NCI-H748 treated with DMSO at 0.1 percent for 48 hours (cell line): ENCODE measurements at regions not wholly inside any gene's neighbourhood (a gene's known extent, or its start where the extent isn't known, plus 50 kb on each side); places are given as distances from the start of the nearest gene placed in this dataset.

ENCODE experiments used
- DNase-seq: peaks from one replicate; lab custom pipeline; 2025; lab: John Stamatoyannopoulos, UW

- no peak for DNase-seq
Observed at GRCh38 chr5:33324667-33325307, 116.0 kb upstream of the TARS1 start.

- DNase-seq = no peak
Observed at GRCh38 chr5:33328818-33329217, 111.9 kb upstream of the TARS1 start.

DNA sequence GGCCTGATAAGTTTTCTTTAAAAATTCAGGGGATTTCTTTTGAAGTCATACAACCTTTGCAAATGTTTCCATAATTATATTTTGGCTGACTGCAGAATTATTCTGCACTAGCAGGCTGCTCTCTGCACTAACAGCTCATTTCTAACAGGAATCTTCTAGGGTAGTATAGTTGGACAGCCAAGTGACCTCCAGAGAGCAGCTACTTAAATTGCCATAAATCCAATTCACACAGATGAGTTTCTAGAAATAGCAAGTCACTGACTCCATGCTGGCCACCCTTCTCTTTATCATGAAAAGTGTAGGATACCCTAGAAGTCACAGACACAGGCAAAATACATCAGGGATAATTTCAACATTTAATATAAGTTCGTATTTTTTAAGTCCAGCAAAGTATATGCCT lies 110.9 kb upstream of the TARS1 start:
- no peak for DNase-seq

DNA sequence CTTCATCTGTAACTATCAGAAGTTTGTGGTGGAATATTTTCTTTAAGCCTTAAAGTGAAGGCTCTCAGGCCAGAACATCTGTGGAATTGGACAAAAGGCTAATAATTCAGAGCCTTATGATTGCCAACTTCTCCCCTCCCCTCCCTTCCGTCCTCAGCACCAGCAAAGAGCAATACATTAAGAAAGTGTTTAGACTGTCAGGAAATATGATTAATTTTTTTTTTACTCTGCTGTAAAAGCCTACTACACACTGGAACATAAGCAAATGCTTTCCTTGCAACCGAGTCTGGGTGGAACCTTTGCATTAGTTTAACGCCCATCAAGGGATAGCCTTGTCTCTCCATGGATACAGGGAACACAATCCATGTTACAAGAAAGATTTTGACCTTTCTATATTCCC lies 110.3 kb upstream of the TARS1 start:
- no peak for DNase-seq

GRCh38 chr5:33330992-33331391 lies 109.8 kb upstream of the TARS1 start:
- DNase-seq = no peak

DNA sequence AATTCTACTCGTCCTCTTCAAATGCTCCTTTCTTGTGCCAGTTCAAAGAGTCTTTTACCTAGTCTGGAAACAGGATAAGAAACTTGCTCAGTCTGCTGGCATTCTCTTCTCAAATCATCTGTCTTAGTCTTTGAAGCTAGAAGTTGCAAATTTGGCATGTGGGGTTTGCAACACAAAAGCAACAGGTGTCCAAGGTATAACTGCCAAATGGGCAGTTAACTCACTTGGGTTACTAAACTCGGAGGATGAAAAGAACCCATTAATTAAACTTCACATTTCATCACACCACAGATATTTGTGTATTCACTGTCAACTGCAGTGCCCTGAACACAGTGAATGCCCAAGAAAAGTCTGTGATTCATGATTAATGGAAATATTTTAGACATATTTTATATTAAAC lies 108.0 kb upstream of the TARS1 start:
- no peak for DNase-seq

GRCh38 chr5:33334829-33335228 lies 105.9 kb upstream of the TARS1 start:
- DNase-seq = no peak

- DNase-seq = no peak
Observed at GRCh38 chr5:33336891-33337636, 103.7 kb upstream of the TARS1 start.

- DNase-seq = no peak
Observed at GRCh38 chr5:33337637-33337992, 103.2 kb upstream of the TARS1 start.

DNA sequence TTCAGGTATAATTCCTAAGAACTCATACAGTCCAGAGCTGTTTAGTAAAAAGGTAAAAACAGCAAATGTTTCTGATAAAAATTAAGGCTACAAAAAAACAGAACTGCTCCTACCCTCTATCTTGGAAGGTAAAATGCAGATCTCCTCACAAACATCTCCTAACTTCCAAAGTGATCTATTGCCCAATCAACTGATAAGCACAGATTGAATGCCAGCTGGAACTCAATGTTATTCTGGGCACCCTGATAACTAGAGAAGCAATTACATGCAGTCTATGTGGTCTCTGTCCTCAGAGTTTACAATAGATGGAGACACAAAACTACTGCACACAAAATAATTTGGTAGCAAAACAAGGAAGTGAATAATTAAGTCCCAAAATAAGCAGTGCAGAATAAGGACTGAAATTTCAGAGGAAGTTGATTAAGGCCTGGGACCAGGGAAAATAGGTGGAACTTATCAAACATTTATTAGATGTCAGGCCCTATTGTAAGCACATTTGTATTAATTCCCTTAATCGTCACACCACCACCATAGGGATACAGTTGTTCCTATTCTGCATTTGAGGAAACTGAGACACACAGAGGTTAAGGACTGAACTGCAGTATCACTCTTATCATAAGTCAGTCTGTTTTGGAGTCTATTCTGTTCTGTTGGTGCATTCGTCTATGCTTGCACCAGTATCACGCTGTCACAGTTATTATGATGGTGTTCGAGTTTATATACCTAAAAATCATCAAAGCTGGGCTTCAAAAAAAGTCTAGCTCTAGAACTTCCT lies 102.2 kb upstream of the TARS1 start:
- no peak for DNase-seq

DNA sequence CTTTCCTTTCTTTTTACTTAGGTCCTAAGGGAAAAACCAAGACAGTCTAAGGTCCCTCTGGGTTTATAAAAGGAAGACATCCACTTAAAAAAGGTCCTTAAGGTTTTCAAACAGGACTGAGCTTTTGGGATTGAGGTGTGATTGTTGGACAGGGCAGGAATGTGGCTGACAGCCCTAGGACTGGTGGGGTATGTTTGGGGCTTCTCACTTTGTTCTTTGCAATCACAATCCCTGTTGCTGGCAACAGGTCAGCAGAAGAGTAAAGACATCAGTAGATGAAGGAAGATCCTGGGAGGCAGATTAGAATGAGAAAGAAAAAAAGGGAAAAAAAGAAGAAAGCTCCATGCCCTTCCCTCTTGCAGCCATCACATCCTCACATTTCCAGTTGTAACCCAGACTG lies 101.4 kb upstream of the TARS1 start:
- no peak for DNase-seq

DNA sequence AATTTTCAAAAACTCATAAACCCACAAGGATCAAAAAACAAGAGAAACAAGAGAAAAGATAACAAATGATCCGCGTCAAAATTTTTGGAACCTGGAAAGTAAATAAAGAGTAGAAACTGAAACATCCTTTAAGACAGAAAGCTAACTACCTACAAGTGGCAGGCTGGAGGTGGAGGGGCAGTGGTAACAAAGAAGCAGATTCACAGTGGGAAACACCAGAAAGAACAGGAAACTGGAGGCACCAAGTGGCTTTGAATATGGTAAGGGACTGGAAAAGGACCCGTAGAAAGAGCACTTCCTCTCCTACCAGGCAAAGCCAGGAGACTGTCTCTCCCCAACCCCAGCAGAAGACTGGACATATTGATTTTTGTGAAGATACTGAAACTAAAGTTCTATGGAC lies 100.6 kb upstream of the TARS1 start:
- DNase-seq = no peak

DNA sequence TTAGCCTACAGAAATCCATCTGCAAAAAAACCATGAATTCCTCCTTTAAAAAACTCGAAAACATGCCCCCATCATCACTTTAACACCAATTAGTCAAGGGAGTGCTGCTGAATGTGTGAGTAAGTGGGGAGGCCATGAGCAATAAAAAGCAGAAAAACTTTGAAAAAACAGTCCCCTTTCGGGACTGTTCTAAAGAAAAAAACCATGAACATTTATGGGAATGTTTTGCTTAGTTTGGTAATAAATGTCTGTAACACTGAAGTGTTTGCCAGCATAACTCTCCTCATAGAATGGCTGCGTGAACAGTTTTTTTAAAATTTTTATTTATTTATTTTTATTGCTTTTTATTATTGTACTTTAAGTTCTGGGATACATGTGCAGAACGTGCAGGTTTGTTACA lies 99.4 kb upstream of the TARS1 start:
- DNase-seq = no peak

GRCh38 chr5:33343676-33344327 lies 97.0 kb upstream of the TARS1 start:
- DNase-seq = no peak

GRCh38 chr5:33346534-33346933 lies 94.2 kb upstream of the TARS1 start:
- no peak for DNase-seq

- no peak for DNase-seq
Observed at GRCh38 chr5:33361781-33362180, 79.0 kb upstream of the TARS1 start.

GRCh38 chr5:33362915-33363314 lies 77.8 kb upstream of the TARS1 start:
- no peak for DNase-seq

GRCh38 chr5:33363537-33363936 lies 77.2 kb upstream of the TARS1 start:
- DNase-seq = no peak

GRCh38 chr5:33364406-33364805 lies 76.4 kb upstream of the TARS1 start:
- no peak for DNase-seq

- DNase-seq = no peak
Observed at GRCh38 chr5:33367416-33367815, 73.3 kb upstream of the TARS1 start.

DNA sequence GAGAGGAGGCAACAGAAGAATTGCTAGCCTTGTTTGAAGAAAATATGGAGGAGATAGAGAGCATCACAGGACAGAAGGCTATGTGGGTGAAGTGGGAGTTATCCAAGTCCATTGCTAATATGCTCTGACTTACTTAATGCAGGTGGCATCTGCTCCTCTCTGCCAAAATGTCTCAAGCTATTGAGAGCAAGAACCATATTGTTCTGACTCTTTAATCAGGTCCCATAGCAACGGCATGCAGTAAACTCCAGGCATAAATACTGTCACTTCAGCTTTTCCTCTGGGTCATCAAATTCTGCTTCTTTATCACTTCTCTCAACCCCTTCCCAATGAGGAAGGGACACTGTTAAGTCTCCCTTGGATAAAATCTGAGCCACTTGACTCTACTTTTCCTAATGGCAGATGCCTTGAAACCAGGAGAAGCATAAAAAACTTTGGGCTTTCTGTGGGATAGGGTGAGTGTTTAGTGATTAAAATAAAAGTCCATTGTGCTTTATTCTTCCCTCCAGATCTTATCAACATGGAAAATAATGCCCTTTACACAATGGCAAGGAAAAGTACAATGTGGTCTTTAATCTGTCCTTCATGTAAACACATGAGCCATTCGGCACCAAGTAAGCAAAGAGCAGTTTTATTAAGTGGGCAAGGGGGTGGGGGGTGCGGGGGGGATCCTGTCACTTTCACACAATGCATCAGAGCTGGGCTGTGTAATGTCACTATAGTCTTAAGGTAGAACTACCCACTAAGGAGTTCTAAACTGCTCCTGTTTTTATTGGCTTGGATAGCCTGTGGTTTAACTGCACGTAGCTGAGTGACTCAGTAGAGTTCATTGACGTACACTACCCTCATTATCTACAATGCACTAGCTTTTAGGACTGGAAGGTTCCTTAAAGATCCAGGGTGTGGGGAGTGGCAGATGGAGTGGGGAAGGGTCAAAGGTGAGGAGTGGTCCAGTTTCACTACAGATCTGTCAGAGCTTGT lies 71.0 kb upstream of the TARS1 start:
- DNase-seq = no peak

DNA sequence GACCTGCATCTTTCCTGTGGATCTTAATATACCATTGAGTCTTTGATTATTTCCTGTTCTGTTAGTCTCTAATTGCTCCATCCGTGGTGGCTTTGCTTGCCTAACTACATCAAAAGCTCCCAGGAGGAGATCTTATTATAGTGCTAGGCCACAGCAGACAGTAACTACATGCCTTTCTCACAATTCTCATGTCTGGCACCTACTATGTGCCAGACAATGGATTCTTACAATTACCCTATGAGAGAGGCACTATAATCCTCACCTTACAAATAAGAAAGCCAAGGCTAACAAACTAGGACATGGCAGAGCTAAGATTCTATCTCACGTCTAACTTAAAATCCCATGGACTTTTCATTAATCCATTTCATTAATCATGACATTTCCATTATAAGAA lies 70.3 kb upstream of the TARS1 start:
- DNase-seq = no peak
